H1 (cell line): ENCODE measurements at regions not wholly inside any gene's neighbourhood (a gene's known extent, or its start where the extent isn't known, plus 50 kb on each side); places are given as distances from the start of the nearest gene placed in this dataset.

ENCODE experiments used
- CTCF ChIA-PET: fragments of 300-600 bp; sonication (Branson Sonifier 250); formaldehyde crosslinking; loops from one replicate; lab custom pipeline; 2021; ENCODE audit not compliant: partially characterized antibody; lab: Charles Lee
- POLR2A ChIA-PET: fragments of 300-600 bp; sonication (Branson Sonifier 250); formaldehyde crosslinking; loops from one replicate; lab custom pipeline; 2021; ENCODE audit warnings: inconsistent platforms; ENCODE audit not compliant: partially characterized antibody; lab: Charles Lee
- DNase-seq, 2 experiments: peaks; one replicate each; pipeline versions ENCODE4 v3.0.0 to v3.0.0-alpha.2; 2010 to 2022; ENCODE audit warnings: low spot score in 2 of 2, low read depth in 1 of 2, mixed read lengths in 1 of 2
- FAIRE-seq: peaks from 2 replicates; lab custom pipeline; 2011; peaks lifted over from hg19 to GRCh38; lab: Jason Lieb, UNC
- H2AFZ ChIP-seq: 2 replicates; pipeline ENCODE4 v1.8.1; 2012; ENCODE audit warnings: low read length, inconsistent platforms
- H2AK5ac ChIP-seq: 2 replicates; pipeline ENCODE4 v1.6.1; 2013; ENCODE audit warnings: low read depth, low read length
- H2BK120ac ChIP-seq: replicated peaks from 2 replicates; pipeline ENCODE3; 2013; ENCODE audit warnings: low read depth, low read length, inconsistent platforms
- H2BK12ac ChIP-seq: 2 replicates; pipeline ENCODE4 v1.6.1; 2013; ENCODE audit warnings: low read depth, low read length
- H2BK15ac ChIP-seq: 2 replicates; pipeline ENCODE4 v1.6.1; 2013; ENCODE audit warnings: low read length
- H2BK20ac ChIP-seq: 2 replicates; pipeline ENCODE4 v1.6.1; 2013; ENCODE audit warnings: low read length
- H2BK5ac ChIP-seq: 2 replicates; pipeline ENCODE4 v1.6.1; 2013; ENCODE audit warnings: low read depth, low read length
- H3K14ac ChIP-seq: 2 replicates; pipeline ENCODE4 v1.6.1; 2013; ENCODE audit warnings: inconsistent platforms; ENCODE audit not compliant: insufficient read length
- H3K18ac ChIP-seq: 2 replicates; pipeline ENCODE4 v1.6.1; 2013; ENCODE audit warnings: low read length; ENCODE audit errors: extremely low read depth
- H3K23ac ChIP-seq: 2 replicates; pipeline ENCODE4 v1.6.1; 2013; ENCODE audit warnings: inconsistent platforms; ENCODE audit not compliant: insufficient read length
- H3K23me2 ChIP-seq: 2 replicates; pipeline ENCODE4 v1.6.1; 2013; ENCODE audit warnings: low read depth, low read length
- H3K27ac ChIP-seq: 2 replicates; pipeline ENCODE4 v1.6.1; 2011; ENCODE audit warnings: low read depth, low read length, inconsistent platforms
- H3K27me3 ChIP-seq, 4 experiments: replicated peaks in 1 of 4; 1 replicate in 1 of 4; 2 replicates in 3 of 4; pipeline versions ENCODE4 v1.6.1 to v1.8.1; 2011 to 2013; ENCODE audit warnings: low read length in 3 of 4, mild to moderate bottlenecking in 3 of 4, inconsistent platforms in 2 of 4, mixed read lengths in 2 of 4, moderate library complexity in 1 of 4; ENCODE audit not compliant: control insufficient read depth in 3 of 4, insufficient read depth in 3 of 4; ENCODE audit errors: extremely low read depth in 1 of 4
- H3K36me3 ChIP-seq, 4 experiments: 2 replicates each; pipeline versions ENCODE4 v1.6.1 to v1.8.1; 2011 to 2013; ENCODE audit warnings: mild to moderate bottlenecking in 4 of 4, low read length in 3 of 4, moderate library complexity in 2 of 4, control low read depth in 1 of 4, inconsistent platforms in 1 of 4; ENCODE audit not compliant: insufficient read depth in 4 of 4, control insufficient read depth in 2 of 4
- H3K4ac ChIP-seq: replicated peaks from 2 replicates; pipeline ENCODE3; 2013; ENCODE audit warnings: low read length, low read depth, mixed read lengths, inconsistent platforms; ENCODE audit not compliant: insufficient read length
- H3K4me1 ChIP-seq, 4 experiments: replicated peaks in 1 of 4; 1 replicate in 1 of 4; 2 replicates in 3 of 4; pipeline versions ENCODE4 v1.6.1 to v1.8.1; 2011 to 2013; ENCODE audit warnings: low read length in 3 of 4, inconsistent platforms in 2 of 4, mixed read lengths in 1 of 4; ENCODE audit not compliant: insufficient read depth in 4 of 4, control insufficient read depth in 3 of 4
- H3K4me2 ChIP-seq, 2 experiments: 2 replicates each; pipeline versions ENCODE4 v1.6.1 to v1.8.1; 2011 to 2013; ENCODE audit warnings: low read depth in 2 of 2, low read length in 2 of 2, control low read depth in 1 of 2, inconsistent platforms in 1 of 2, mild to moderate bottlenecking in 1 of 2; ENCODE audit not compliant: insufficient read depth in 1 of 2
- H3K4me3 ChIP-seq, 4 experiments: fragments of 200-600, 300-600 bp in 1 of 4; sonication (generic), shearing (Covaris generic), sonication (Bioruptor Twin) in 1 of 4; 2 replicates each; pipeline versions ENCODE4 v1.5.1 to v1.8.1; 2011 to 2016; ENCODE audit warnings: low read length in 4 of 4, low read depth in 3 of 4, control low read depth in 2 of 4, inconsistent platforms in 2 of 4, mild to moderate bottlenecking in 2 of 4, mixed read lengths in 1 of 4, moderate library complexity in 1 of 4; ENCODE audit not compliant: insufficient read depth in 2 of 4; ENCODE audit errors: extremely low read depth in 1 of 4
- H3K56ac ChIP-seq: replicated peaks from 2 replicates; pipeline ENCODE3; 2013; ENCODE audit warnings: low read depth, mild to moderate bottlenecking, mixed read lengths, low read length, inconsistent platforms; ENCODE audit not compliant: insufficient read length
- H3K79me1 ChIP-seq: 2 replicates; pipeline ENCODE4 v1.6.1; 2013; ENCODE audit warnings: low read depth, low read length, control low read depth
- H3K79me2 ChIP-seq, 2 experiments: 2 replicates each; pipeline versions ENCODE4 v1.6.1 to v1.8.1; 2012 to 2013; ENCODE audit warnings: low read length in 2 of 2, mild to moderate bottlenecking in 2 of 2, inconsistent platforms in 1 of 2; ENCODE audit not compliant: insufficient read depth in 2 of 2, control insufficient read depth in 1 of 2
- H3K9ac ChIP-seq, 4 experiments: replicated peaks in 1 of 4; 1 replicate in 1 of 4; 2 replicates in 3 of 4; pipeline versions ENCODE4 v1.6.1 to v1.8.1; 2011 to 2013; ENCODE audit warnings: low read depth in 3 of 4, low read length in 3 of 4, control low read depth in 2 of 4, mild to moderate bottlenecking in 2 of 4, moderate library complexity in 2 of 4, inconsistent platforms in 1 of 4; ENCODE audit errors: extremely low read depth in 1 of 4
- H3K9me3 ChIP-seq, 2 experiments: 2 replicates each; pipeline versions ENCODE4 v1.6.1 to v1.8.1; 2012 to 2013; ENCODE audit warnings: mild to moderate bottlenecking in 2 of 2, moderate library complexity in 2 of 2, control low read depth in 1 of 2, inconsistent platforms in 1 of 2, low read depth in 1 of 2, low read length in 1 of 2, mixed read lengths in 1 of 2; ENCODE audit not compliant: insufficient read depth in 2 of 2
- H4K20me1 ChIP-seq, 2 experiments: replicated peaks in 1 of 2; 2 replicates each; pipeline versions ENCODE3 to v1.8.1; 2011 to 2013; ENCODE audit warnings: inconsistent platforms in 2 of 2, low read length in 2 of 2, mild to moderate bottlenecking in 1 of 2; ENCODE audit not compliant: insufficient read depth in 2 of 2, control insufficient read depth in 1 of 2
- H4K5ac ChIP-seq: 2 replicates; pipeline ENCODE4 v1.6.1; 2013; ENCODE audit warnings: low read length, low read depth, mixed read lengths, inconsistent platforms; ENCODE audit not compliant: insufficient read length
- H4K8ac ChIP-seq: 2 replicates; pipeline ENCODE4 v1.8.0; 2013; ENCODE audit warnings: mild to moderate bottlenecking, moderate library complexity, low read length, inconsistent platforms; ENCODE audit not compliant: insufficient read depth; ENCODE audit errors: extremely low read depth
- H4K91ac ChIP-seq: replicated peaks from 2 replicates; pipeline ENCODE3; 2013; ENCODE audit warnings: low read length, mixed read lengths, inconsistent platforms; ENCODE audit not compliant: insufficient read length
- EGR1 ChIP-seq: IDR thresholded peaks from 2 replicates; pipeline ENCODE4 v1.6.1; 2011; ENCODE audit warnings: low read depth, low read length, borderline replicate concordance
- EP300 ChIP-seq, 2 experiments: IDR thresholded peaks; 1 replicate in 1 of 2; 2 replicates in 1 of 2; pipeline ENCODE4 v1.6.1; 2011 to 2012; ENCODE audit warnings: low read depth in 2 of 2, low read length in 2 of 2, mild to moderate bottlenecking in 2 of 2, borderline replicate concordance in 1 of 2, inconsistent platforms in 1 of 2, moderate library complexity in 1 of 2
- GABPA ChIP-seq: IDR thresholded peaks from 2 replicates; pipeline ENCODE4 v1.6.1; 2011; ENCODE audit warnings: mild to moderate bottlenecking, low read length, moderate library complexity, borderline replicate concordance; ENCODE audit not compliant: insufficient read depth
- GTF2F1 ChIP-seq: IDR thresholded peaks from 2 replicates; pipeline ENCODE4 v1.6.1; 2012; ENCODE audit warnings: low read depth, low read length, improper control_type of control experiment, borderline replicate concordance
- KDM1A ChIP-seq: fragments of 200-600, 300-600 bp; sonication (generic); IDR thresholded peaks from 2 replicates; pipeline ENCODE4 v1.7.1; 2016; ENCODE audit warnings: mild to moderate bottlenecking, low read length, borderline replicate concordance
- KDM4A ChIP-seq: IDR thresholded peaks from one replicate; pipeline ENCODE4 v1.7.1; 2012; ENCODE audit warnings: low read depth, mild to moderate bottlenecking, moderate library complexity, low read length, inconsistent platforms; ENCODE audit not compliant: severe bottlenecking
- NANOG ChIP-seq: IDR thresholded peaks from 2 replicates; pipeline ENCODE4 v1.6.1; 2011; ENCODE audit warnings: low read length, low read depth, mild to moderate bottlenecking, inconsistent platforms; ENCODE audit not compliant: insufficient read depth, poor library complexity, severe bottlenecking
- POLR2AphosphoS5 ChIP-seq: IDR thresholded peaks from 2 replicates; pipeline ENCODE4 v1.6.1; 2011; ENCODE audit warnings: low read depth, low read length
- SAP30 ChIP-seq: fragments of 300-600 bp; sonication (generic); IDR thresholded peaks from 2 replicates; pipeline ENCODE4 v1.7.1; 2012; ENCODE audit warnings: low read length, moderate library complexity, mild to moderate bottlenecking, inconsistent platforms; ENCODE audit not compliant: insufficient read depth, insufficient replicate concordance
- SRF ChIP-seq: IDR thresholded peaks from 2 replicates; pipeline ENCODE4 v1.6.1; 2011; ENCODE audit warnings: mild to moderate bottlenecking, low read depth, low read length, moderate library complexity
- TAF1 ChIP-seq: IDR thresholded peaks from 2 replicates; pipeline ENCODE4 v1.6.1; 2011; ENCODE audit warnings: mild to moderate bottlenecking, low read depth, low read length
- YY1 ChIP-seq: IDR thresholded peaks from 2 replicates; pipeline ENCODE4 v1.6.1; 2011; ENCODE audit warnings: low read depth, mild to moderate bottlenecking, low read length
- WGBS, 2 experiments: shearing (Covaris generic) in 1 of 2; methylation state at CpG; one replicate each; pipeline versions ENCODE4 v1.1.6 to v1.1.7; 2013 to 2015; ENCODE audit warnings: low lambda C conversion rate in 2 of 2, mixed read lengths in 2 of 2, inconsistent platforms in 1 of 2, low coverage in 1 of 2, missing lambda C conversion rate in 1 of 2; ENCODE audit not compliant: insufficient replicate concordance in 2 of 2, insufficient coverage in 1 of 2, insufficient read length in 1 of 2; ENCODE audit errors: extremely low coverage in 1 of 2, missing lambda C conversion rate in 1 of 2; 5-methylcytosine and 5-hydroxymethylcytosine counted together

DNA sequence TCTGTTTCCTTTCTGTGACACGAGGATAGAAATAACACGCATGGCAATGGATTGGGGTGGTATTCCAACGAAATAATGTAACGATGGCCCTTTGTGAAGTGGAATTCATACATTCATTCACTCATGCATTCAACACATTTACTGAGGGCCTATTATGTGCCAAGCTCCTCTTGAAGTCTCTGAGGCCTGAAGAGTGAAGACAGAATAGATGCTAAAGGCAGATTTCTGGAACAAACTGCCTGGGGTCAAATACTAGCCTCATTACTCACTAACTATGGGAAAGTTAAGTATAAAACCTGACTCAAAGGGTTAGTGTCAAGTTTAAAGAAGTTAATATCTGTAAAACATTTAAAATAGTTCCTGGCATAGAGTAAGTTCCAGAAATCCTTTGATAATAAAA, 279.6 kb upstream of the SULF2 start:
- TF ChIP-seq GABPA (no peak), KDM1A (no peak), POLR2AphosphoS5 (no peak), EP300 (IDR thresholded peaks at IDR 0.05; ENCODE audit: borderline replicate concordance in 1 of 2, low read depth in 2 of 2, low read length in 2 of 2) (no peak), NANOG (no peak), SAP30 (no peak), YY1 (no peak), TAF1 (no peak), GTF2F1 (no peak), EGR1 (no peak), KDM4A (no peak), SRF (no peak)
- Histone ChIP-seq H2BK20ac (no peak overlapping the region), H4K8ac (no peak overlapping the region), H4K20me1 (no peaks in the 10 kb centered on the region), H2BK12ac (no peak overlapping the region), H2BK120ac (no peak overlapping the region), H3K9me3 (peaks cover 0 to under 1% of the 10 kb centered on the region in 2 experiments; a peak in 1 of 4 replicates), H3K79me1 (no peaks in the 10 kb centered on the region), H3K18ac (no peak overlapping the region), H3K23me2 (no peaks in the 10 kb centered on the region), H3K27ac (no peak overlapping the region), H3K4me3 (no peak overlapping the region), H3K14ac (no peak overlapping the region), H3K27me3 (no peaks in the 10 kb centered on the region), H2AFZ (no peak overlapping the region), H4K5ac (no peak overlapping the region), H3K4ac (no peak overlapping the region), H3K4me2 (no peak overlapping the region), H2BK5ac (no peak overlapping the region), H4K91ac (no peak overlapping the region), H2BK15ac (no peak overlapping the region), H3K36me3 (no peaks in the 10 kb centered on the region), H3K4me1 (no peaks in the 10 kb centered on the region), H3K56ac (no peak overlapping the region), H3K79me2 (no peaks in the 10 kb centered on the region), H3K23ac (no peak overlapping the region), H2AK5ac (no peak overlapping the region), H3K9ac (no peak overlapping the region)
- DNase-seq, result no peak
- POLR2A ChIA-PET, result no interaction called here
- CTCF ChIA-PET, result no interaction called here
- FAIRE-seq, result no peak
- WGBS, 2 experiments, result 90% methylated on average over 4 of the region's 4 CpGs; no CpG with 5 or more reads in 1 of the 2 experiments
